22Rv1 (cell line): ENCODE measurements at regions not wholly inside any gene's neighbourhood (a gene's known extent, or its start where the extent isn't known, plus 50 kb on each side); places are given as distances from the start of the nearest gene placed in this dataset.
"Not testable (repeated sequence)": the region's sequence is repeated elsewhere in the genome, so short reads cannot be mapped to it uniquely, and the experiment has no call there.

Experiments used
- H3K27ac ChIP-seq: fragments of 450-650 bp; 2 replicates; pipeline ENCODE4 v1.5.1; 2017
- ZFX ChIP-seq: fragments of 450-650 bp; IDR thresholded peaks from 2 replicates; pipeline ENCODE4 v1.6.1; 2017; ENCODE audit warnings: antibody characterized with exemption, borderline replicate concordance
- TF ChIP-seq, protein P1 (sequence below): fragments of 450-650 bp; IDR thresholded peaks from 2 replicates; pipeline ENCODE4 v1.5.1; 2017; ENCODE audit warnings: mild to moderate bottlenecking

DNA sequence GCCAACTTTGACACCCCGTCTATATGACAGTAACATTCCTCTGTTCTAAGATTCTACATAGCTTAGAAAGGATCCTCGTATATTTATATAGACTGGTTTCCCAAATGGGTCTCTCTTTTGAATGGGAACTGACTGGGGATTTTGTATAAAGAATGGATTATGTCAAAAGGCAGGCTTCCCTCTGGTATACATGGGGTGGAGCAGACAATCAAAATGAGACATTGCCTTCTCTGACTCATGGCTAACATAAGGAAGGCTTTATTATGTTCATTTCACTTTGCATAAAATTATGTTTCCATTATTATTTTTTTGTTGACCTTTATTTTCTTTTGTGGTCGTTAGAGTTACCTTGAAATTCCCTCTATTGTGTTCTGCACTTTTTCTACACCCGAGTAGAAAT is 211.1 kb downstream of the ALG10B start:
- no peak overlapping the region for H3K27ac ChIP-seq
- TF ChIP-seq, protein P1, sequence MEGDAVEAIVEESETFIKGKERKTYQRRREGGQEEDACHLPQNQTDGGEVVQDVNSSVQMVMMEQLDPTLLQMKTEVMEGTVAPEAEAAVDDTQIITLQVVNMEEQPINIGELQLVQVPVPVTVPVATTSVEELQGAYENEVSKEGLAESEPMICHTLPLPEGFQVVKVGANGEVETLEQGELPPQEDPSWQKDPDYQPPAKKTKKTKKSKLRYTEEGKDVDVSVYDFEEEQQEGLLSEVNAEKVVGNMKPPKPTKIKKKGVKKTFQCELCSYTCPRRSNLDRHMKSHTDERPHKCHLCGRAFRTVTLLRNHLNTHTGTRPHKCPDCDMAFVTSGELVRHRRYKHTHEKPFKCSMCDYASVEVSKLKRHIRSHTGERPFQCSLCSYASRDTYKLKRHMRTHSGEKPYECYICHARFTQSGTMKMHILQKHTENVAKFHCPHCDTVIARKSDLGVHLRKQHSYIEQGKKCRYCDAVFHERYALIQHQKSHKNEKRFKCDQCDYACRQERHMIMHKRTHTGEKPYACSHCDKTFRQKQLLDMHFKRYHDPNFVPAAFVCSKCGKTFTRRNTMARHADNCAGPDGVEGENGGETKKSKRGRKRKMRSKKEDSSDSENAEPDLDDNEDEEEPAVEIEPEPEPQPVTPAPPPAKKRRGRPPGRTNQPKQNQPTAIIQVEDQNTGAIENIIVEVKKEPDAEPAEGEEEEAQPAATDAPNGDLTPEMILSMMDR = no peak
- TF ChIP-seq ZFX = no peak

DNA sequence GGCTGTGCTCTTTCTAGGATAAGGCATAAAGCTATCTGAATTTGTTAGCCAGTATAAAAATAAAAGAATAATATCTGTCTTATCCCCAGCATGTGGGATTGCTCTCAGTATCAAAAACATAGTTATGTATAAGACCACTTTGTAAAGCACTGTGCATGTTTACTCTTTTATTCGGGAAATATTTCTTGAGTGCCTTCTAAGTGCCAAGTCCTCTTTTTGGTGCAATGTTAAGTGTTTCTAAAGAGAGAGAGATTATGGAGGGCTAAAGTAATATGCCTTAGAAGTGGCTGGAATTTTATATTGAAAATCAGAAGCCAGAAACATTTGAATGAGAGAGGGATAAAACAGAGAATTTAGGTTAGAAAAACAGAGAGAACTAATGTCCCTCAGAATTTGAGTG is 212.0 kb downstream of the ALG10B start:
- no peak overlapping the region for H3K27ac ChIP-seq
- TF ChIP-seq, protein P1 = no peak
- no peak for TF ChIP-seq ZFX

DNA sequence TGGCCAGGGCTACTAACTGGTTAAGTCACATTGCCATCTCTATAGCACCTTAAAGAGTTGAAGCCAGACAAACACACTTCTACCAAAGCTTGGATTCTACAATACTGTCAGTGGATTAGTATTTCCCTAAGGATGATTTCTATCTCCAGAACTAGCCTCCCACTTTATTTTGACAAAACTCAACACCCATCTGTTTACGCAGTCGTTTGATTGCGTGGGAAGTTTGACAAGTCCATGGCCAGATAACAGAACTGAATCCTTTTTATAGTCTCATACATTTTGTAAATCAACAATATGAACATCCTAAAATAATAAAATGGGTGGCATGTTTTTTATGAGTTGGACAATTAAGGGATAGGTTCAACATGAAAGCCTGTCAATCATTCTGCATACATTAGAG is 212.7 kb downstream of the ALG10B start:
- H3K27ac ChIP-seq = not testable (repeated sequence)

DNA sequence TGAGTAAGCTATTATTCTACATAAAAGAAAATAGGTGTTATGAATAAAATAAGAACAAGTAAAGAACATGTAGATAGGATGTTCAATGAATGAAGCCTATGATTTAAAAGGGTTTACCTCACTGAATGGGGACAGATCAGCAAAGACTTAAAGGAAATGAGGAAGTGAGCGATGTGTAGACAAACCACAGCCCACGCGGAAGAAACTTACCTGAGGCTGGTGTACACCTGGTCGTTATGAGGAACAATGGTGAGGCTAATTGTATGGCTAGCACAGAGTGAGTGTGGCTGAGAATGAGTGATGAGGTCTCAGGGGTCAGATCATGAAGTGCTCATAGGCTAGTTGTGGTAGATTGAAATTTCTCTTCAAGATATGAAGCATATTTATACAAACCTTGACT is 221.7 kb downstream of the ALG10B start:
- H3K27ac ChIP-seq = no peak overlapping the region
- TF ChIP-seq ZFX = no peak
- TF ChIP-seq, protein P1 = no peak

DNA sequence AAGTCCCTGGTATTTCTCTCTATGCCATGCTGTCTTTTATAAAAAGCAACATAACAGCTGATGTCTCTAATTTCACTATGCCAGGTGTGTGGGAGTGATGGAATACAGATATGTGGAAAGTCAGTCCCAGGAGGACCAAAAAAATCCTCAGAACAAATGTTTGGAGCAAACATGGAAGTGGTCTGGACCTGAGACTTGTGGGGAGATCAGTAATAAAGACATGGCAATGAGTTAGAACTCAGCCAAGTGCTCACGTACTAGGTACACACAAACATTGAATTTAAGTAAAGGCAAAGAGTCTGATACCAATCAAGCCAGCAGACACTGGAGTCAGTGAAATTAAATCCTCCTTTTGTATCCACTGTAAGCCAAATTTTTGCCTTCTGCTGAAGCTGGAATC is 223.6 kb downstream of the ALG10B start:
- TF ChIP-seq ZFX = no peak
- TF ChIP-seq, protein P1 = no peak
- H3K27ac ChIP-seq = peak overlapping the region; percentile 17; the same call in 1 of the 2 replicates

DNA sequence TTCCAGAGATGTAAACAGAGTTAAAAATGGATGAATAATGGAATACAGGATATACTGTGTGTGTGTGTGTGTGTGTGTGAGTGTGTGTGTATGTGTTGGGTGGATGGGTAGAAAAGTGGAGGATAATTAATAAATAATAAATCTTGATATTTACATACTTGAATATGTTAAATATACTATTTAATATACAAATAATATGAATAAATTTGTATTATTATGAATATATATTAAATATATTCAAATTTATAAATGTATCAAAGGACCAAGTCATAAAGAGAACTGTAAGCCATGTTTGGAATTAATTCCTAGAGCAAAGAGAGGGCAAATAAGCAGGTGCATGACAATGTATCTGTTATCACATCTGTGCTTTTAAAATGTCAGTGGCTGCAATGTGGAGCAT is 225.3 kb downstream of the ALG10B start:
- H3K27ac ChIP-seq = no peak overlapping the region
- TF ChIP-seq ZFX = no peak
- TF ChIP-seq, protein P1 = no peak

DNA sequence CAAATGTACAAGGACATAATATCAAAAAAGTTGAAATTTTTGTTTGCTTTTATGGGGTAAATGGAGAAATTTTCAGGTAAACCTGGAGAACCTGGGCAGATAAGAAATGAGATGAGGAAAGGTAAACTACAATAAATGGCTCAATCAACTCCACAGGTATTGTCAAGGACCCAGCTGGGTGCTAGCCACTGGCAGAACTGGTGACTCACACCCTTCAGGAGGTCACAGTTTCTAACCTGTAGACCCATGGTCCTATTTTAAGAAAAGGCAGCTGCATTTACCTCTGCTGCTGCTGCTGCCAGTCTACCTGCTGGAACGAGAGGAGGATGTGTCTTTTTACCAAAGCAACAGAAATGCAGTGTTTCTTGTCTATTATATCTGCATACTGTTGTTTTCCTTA is 226.6 kb downstream of the ALG10B start:
- no peak overlapping the region for H3K27ac ChIP-seq
- no peak for TF ChIP-seq ZFX
- TF ChIP-seq, protein P1 = no peak

DNA sequence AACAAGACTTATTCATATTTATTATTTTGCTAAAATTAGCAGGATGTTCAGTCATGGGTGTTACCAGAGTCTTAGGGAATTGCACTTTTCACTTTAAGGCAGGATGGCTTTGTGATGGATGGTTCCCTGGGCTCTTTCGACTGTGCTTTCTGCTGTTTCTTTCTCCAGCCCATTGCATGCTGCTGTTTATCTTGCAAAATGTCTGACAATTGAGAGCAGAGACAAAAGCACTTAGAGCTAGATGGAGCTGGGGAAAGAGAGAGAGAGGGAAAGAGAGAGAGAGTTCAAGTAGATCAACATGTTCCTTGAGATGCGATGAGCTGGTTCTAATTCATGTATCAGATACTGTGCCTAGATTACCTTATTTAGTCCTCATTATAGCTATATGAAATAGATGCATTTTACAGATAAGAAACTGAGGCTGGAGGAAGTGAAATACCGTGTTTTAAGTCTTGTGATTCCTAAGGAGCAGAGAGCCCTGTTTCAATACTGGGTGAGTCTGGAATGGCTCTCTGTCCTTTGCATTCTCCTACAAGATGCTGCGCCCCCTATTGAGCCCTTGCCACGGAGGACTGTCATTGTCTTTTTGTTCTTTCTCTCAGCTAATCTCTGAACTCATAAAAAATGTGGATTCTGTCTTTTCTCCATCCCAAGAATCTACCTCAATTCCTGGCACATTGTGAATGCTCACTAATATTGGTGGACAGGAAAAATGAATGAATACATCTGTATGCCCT is 227.9 kb downstream of the ALG10B start:
- no peak overlapping the region for H3K27ac ChIP-seq
- TF ChIP-seq ZFX = no peak
- TF ChIP-seq, protein P1 = peak; percentile 52
